HEK293 (cell line): ENCODE measurements at regions not wholly inside any gene's neighbourhood (a gene's known extent, or its start where the extent isn't known, plus 50 kb on each side); places are given as distances from the start of the nearest gene placed in this dataset.

Experiments
- CTCF ChIA-PET: fragments of 350-600 bp; formaldehyde crosslinking; extraction: SDS; loops from one replicate; lab custom pipeline; 2021; ENCODE audit warnings: antibody characterized with exemption; lab: Yijun Ruan, JAX
- POLR2A ChIA-PET: fragments of 300-600 bp; formaldehyde crosslinking; extraction: SDS; loops from one replicate; lab custom pipeline; 2020; ENCODE audit warnings: antibody characterized with exemption, inconsistent platforms; lab: Yijun Ruan, JAX
- H3K27ac ChIP-seq: fragments of 200-500 bp; sonication (Bioruptor generic); 2 replicates; pipeline ENCODE4 v1.5.1; 2014; ENCODE audit warnings: low read depth, low read length, control low read depth, inconsistent platforms; ENCODE audit errors: extremely low read depth
- H3K36me3 ChIP-seq, 2 experiments: fragments of 200-500 bp in 1 of 2; sonication (Bioruptor generic) in 1 of 2; 1 replicate in 1 of 2; 2 replicates in 1 of 2; pipeline ENCODE4 v1.5.1; 2014 to 2017; ENCODE audit warnings: inconsistent platforms in 2 of 2, low read length in 2 of 2; ENCODE audit not compliant: control insufficient read depth in 2 of 2, insufficient read depth in 1 of 2
- H3K4me1 ChIP-seq: fragments of 200-500 bp; sonication (Bioruptor generic); 2 replicates; pipeline ENCODE4 v1.5.1; 2014; ENCODE audit warnings: mild to moderate bottlenecking, low read length, inconsistent platforms; ENCODE audit not compliant: control insufficient read depth, insufficient read depth
- H3K4me3 ChIP-seq: 2 replicates; pipeline ENCODE4 v1.5.1; 2011; ENCODE audit warnings: low read depth, mild to moderate bottlenecking, control low read depth, low read length, moderate library complexity
- H3K9me3 ChIP-seq: fragments of 200-500 bp; sonication (Bioruptor generic); 2 replicates; pipeline ENCODE4 v1.5.1; 2014; ENCODE audit warnings: low read depth, low read length, inconsistent platforms; ENCODE audit not compliant: control insufficient read depth, insufficient read depth
- CTCF ChIP-seq: fragments of 450-650 bp; formaldehyde crosslinking; IDR thresholded peaks from 2 replicates; pipeline ENCODE4 v1.5.1; 2016; ENCODE audit warnings: missing biosample characterization, missing genetic modification characterization
- HOXD13 ChIP-seq: sonication (generic); formaldehyde crosslinking; IDR thresholded peaks from 2 replicates; pipeline ENCODE4 v1.8.0; 2022; ENCODE audit warnings: missing genetic modification reagents, borderline replicate concordance
- IKZF3 ChIP-seq: fragments of 450-650 bp; IDR thresholded peaks from 2 replicates; pipeline ENCODE4 v1.5.0; 2018; ENCODE audit warnings: missing biosample characterization, mild to moderate bottlenecking, missing genetic modification characterization, moderate library complexity
- OSR2 ChIP-seq: fragments of 450-650 bp; formaldehyde crosslinking; IDR thresholded peaks from 2 replicates; pipeline ENCODE4 v1.5.1; 2016; ENCODE audit warnings: missing biosample characterization, missing genetic modification characterization
- OVOL3 ChIP-seq: fragments of 450-650 bp; formaldehyde crosslinking; IDR thresholded peaks from 2 replicates; pipeline ENCODE4 v1.5.1; 2016; ENCODE audit warnings: missing biosample characterization, missing genetic modification characterization
- PRDM2 ChIP-seq: fragments of 450-650 bp; formaldehyde crosslinking; IDR thresholded peaks from 2 replicates; pipeline ENCODE4 v1.5.1; 2016; ENCODE audit warnings: missing biosample characterization, missing genetic modification characterization, borderline replicate concordance
- PRDM4 ChIP-seq: fragments of 450-650 bp; formaldehyde crosslinking; IDR thresholded peaks from 2 replicates; pipeline ENCODE4 v1.5.1; 2017; ENCODE audit warnings: missing biosample characterization, missing genetic modification characterization
- REPIN1 ChIP-seq: fragments of 450-650 bp; formaldehyde crosslinking; IDR thresholded peaks from 2 replicates; pipeline ENCODE4 v1.5.1; 2017; ENCODE audit warnings: missing biosample characterization, missing genetic modification characterization, low read depth
- SP7 ChIP-seq: fragments of 450-650 bp; formaldehyde crosslinking; IDR thresholded peaks from 2 replicates; pipeline ENCODE4 v1.5.1; 2016; ENCODE audit warnings: missing biosample characterization, missing genetic modification characterization
- YY1 ChIP-seq: fragments of 450-650 bp; formaldehyde crosslinking; IDR thresholded peaks from 2 replicates; pipeline ENCODE4 v1.5.1; 2018; ENCODE audit warnings: missing biosample characterization, missing genetic modification characterization
- ZBTB7A ChIP-seq: fragments of 450-650 bp; formaldehyde crosslinking; IDR thresholded peaks from 2 replicates; pipeline ENCODE4 v1.5.1; 2016; ENCODE audit warnings: low read depth, missing biosample characterization, missing genetic modification characterization
- ZBTB8A ChIP-seq: fragments of 450-650 bp; formaldehyde crosslinking; IDR thresholded peaks from 2 replicates; pipeline ENCODE4 v1.5.1; 2016; ENCODE audit warnings: missing biosample characterization, missing genetic modification characterization
- ZEB2 ChIP-seq: fragments of 450-650 bp; formaldehyde crosslinking; IDR thresholded peaks from 2 replicates; pipeline ENCODE4 v1.5.1; 2016; ENCODE audit warnings: missing biosample characterization, missing genetic modification characterization
- ZFP3 ChIP-seq: fragments of 450-650 bp; formaldehyde crosslinking; IDR thresholded peaks from 2 replicates; pipeline ENCODE4 v1.5.1; 2016; ENCODE audit warnings: low read depth, missing biosample characterization, missing genetic modification characterization
- ZFP41 ChIP-seq: fragments of 450-650 bp; formaldehyde crosslinking; IDR thresholded peaks from 2 replicates; pipeline ENCODE4 v1.5.1; 2016; ENCODE audit warnings: missing biosample characterization, missing genetic modification characterization, borderline replicate concordance
- ZNF449 ChIP-seq: fragments of 450-650 bp; formaldehyde crosslinking; IDR thresholded peaks from 2 replicates; pipeline ENCODE4 v1.5.1; 2017; ENCODE audit warnings: missing biosample characterization, mild to moderate bottlenecking, missing genetic modification characterization, moderate library complexity
- ZNF660 ChIP-seq: fragments of 450-650 bp; IDR thresholded peaks from 2 replicates; pipeline ENCODE4 v1.5.1; 2018; ENCODE audit warnings: missing biosample characterization, mild to moderate bottlenecking, missing genetic modification characterization
- ZNF677 ChIP-seq: fragments of 450-650 bp; IDR thresholded peaks from 2 replicates; pipeline ENCODE4 v1.5.0; 2018; ENCODE audit warnings: missing biosample characterization, mild to moderate bottlenecking, missing genetic modification characterization, moderate library complexity

- CTCF ChIA-PET, result no interaction called here
- POLR2A ChIA-PET, result no interaction called here
- no peaks in the 10 kb centered on the region for H3K36me3 ChIP-seq
- H3K4me1 ChIP-seq, result no peaks in the 10 kb centered on the region
- no peak overlapping the region for H3K27ac ChIP-seq
- no peaks in the 10 kb centered on the region for H3K9me3 ChIP-seq
- H3K4me3 ChIP-seq, result no peak overlapping the region
- TF ChIP-seq IKZF3 (tag by site-specific recombination), result no peak
- no peak for TF ChIP-seq PRDM4
- no peak for TF ChIP-seq ZFP3 (tag by site-specific recombination)
- no peak for TF ChIP-seq PRDM2 (tag by site-specific recombination)
- no peak for TF ChIP-seq ZNF677 (tag by site-specific recombination)
- no peak for TF ChIP-seq ZBTB8A (tag by site-specific recombination)
- TF ChIP-seq ZBTB7A (tag by site-specific recombination), result no peak
- TF ChIP-seq ZNF449 (tag by site-specific recombination), result no peak
- no peak for TF ChIP-seq SP7 (tag by site-specific recombination)
- no peak for TF ChIP-seq ZEB2 (tag by site-specific recombination)
Measured at GRCh38 chr5:162227075-162227474, 159.5 kb downstream of the GABRG2 start.

GRCh38 chr5:162230348-162230747 is 162.8 kb downstream of the GABRG2 start:
- Histone ChIP-seq H3K9me3 (no peaks in the 10 kb centered on the region), H3K27ac (no peak overlapping the region), H3K36me3 (no peaks in the 10 kb centered on the region), H3K4me1 (no peaks in the 10 kb centered on the region), H3K4me3 (no peak overlapping the region)
- ChIA-PET CTCF (interaction anchor here (0.5 kb wide), 1 partner anchor 363 kb away, joined by 3 read pairs; no protein-coding TSS in a partner anchor), POLR2A (no interaction called here)
- TF ChIP-seq CTCF (tag by site-specific recombination) (no peak), REPIN1 (tag by site-specific recombination) (no peak), YY1 (tag by site-specific recombination) (no peak), HOXD13 (CRISPR knock-in tag) (no peak), OVOL3 (no peak), OSR2 (tag by site-specific recombination) (no peak), ZFP41 (tag by site-specific recombination) (no peak), ZNF660 (tag by site-specific recombination) (no peak)
